H1 (cell line): ENCODE measurements at regions not wholly inside any gene's neighbourhood (a gene's known extent, or its start where the extent isn't known, plus 50 kb on each side); places are given as distances from the start of the nearest gene placed in this dataset.

Experiments
- CTCF ChIA-PET: fragments of 300-600 bp; sonication (Branson Sonifier 250); formaldehyde crosslinking; loops from one replicate; lab custom pipeline; 2021; ENCODE audit not compliant: partially characterized antibody; lab: Charles Lee
- POLR2A ChIA-PET: fragments of 300-600 bp; sonication (Branson Sonifier 250); formaldehyde crosslinking; loops from one replicate; lab custom pipeline; 2021; ENCODE audit warnings: inconsistent platforms; ENCODE audit not compliant: partially characterized antibody; lab: Charles Lee
- DNase-seq, 2 experiments: peaks; one replicate each; pipeline versions ENCODE4 v3.0.0 to v3.0.0-alpha.2; 2010 to 2022; ENCODE audit warnings: low spot score in 2 of 2, low read depth in 1 of 2, mixed read lengths in 1 of 2
- FAIRE-seq: peaks from 2 replicates; lab custom pipeline; 2011; peaks lifted over from hg19 to GRCh38; lab: Jason Lieb, UNC
- H2AFZ ChIP-seq: 2 replicates; pipeline ENCODE4 v1.8.1; 2012; ENCODE audit warnings: low read length, inconsistent platforms
- H2AK5ac ChIP-seq: 2 replicates; pipeline ENCODE4 v1.6.1; 2013; ENCODE audit warnings: low read depth, low read length
- H2BK120ac ChIP-seq: replicated peaks from 2 replicates; pipeline ENCODE3; 2013; ENCODE audit warnings: low read depth, low read length, inconsistent platforms
- H2BK12ac ChIP-seq: 2 replicates; pipeline ENCODE4 v1.6.1; 2013; ENCODE audit warnings: low read depth, low read length
- H2BK15ac ChIP-seq: 2 replicates; pipeline ENCODE4 v1.6.1; 2013; ENCODE audit warnings: low read length
- H2BK20ac ChIP-seq: 2 replicates; pipeline ENCODE4 v1.6.1; 2013; ENCODE audit warnings: low read length
- H2BK5ac ChIP-seq: 2 replicates; pipeline ENCODE4 v1.6.1; 2013; ENCODE audit warnings: low read depth, low read length
- H3K14ac ChIP-seq: 2 replicates; pipeline ENCODE4 v1.6.1; 2013; ENCODE audit warnings: inconsistent platforms; ENCODE audit not compliant: insufficient read length
- H3K18ac ChIP-seq: 2 replicates; pipeline ENCODE4 v1.6.1; 2013; ENCODE audit warnings: low read length; ENCODE audit errors: extremely low read depth
- H3K23ac ChIP-seq: 2 replicates; pipeline ENCODE4 v1.6.1; 2013; ENCODE audit warnings: inconsistent platforms; ENCODE audit not compliant: insufficient read length
- H3K23me2 ChIP-seq: 2 replicates; pipeline ENCODE4 v1.6.1; 2013; ENCODE audit warnings: low read depth, low read length
- H3K27ac ChIP-seq: 2 replicates; pipeline ENCODE4 v1.6.1; 2011; ENCODE audit warnings: low read depth, low read length, inconsistent platforms
- H3K27me3 ChIP-seq, 4 experiments: replicated peaks in 1 of 4; 1 replicate in 1 of 4; 2 replicates in 3 of 4; pipeline versions ENCODE4 v1.6.1 to v1.8.1; 2011 to 2013; ENCODE audit warnings: low read length in 3 of 4, mild to moderate bottlenecking in 3 of 4, inconsistent platforms in 2 of 4, mixed read lengths in 2 of 4, moderate library complexity in 1 of 4; ENCODE audit not compliant: control insufficient read depth in 3 of 4, insufficient read depth in 3 of 4; ENCODE audit errors: extremely low read depth in 1 of 4
- H3K36me3 ChIP-seq, 4 experiments: 2 replicates each; pipeline versions ENCODE4 v1.6.1 to v1.8.1; 2011 to 2013; ENCODE audit warnings: mild to moderate bottlenecking in 4 of 4, low read length in 3 of 4, moderate library complexity in 2 of 4, control low read depth in 1 of 4, inconsistent platforms in 1 of 4; ENCODE audit not compliant: insufficient read depth in 4 of 4, control insufficient read depth in 2 of 4
- H3K4ac ChIP-seq: replicated peaks from 2 replicates; pipeline ENCODE3; 2013; ENCODE audit warnings: low read length, low read depth, mixed read lengths, inconsistent platforms; ENCODE audit not compliant: insufficient read length
- H3K4me1 ChIP-seq, 4 experiments: replicated peaks in 1 of 4; 1 replicate in 1 of 4; 2 replicates in 3 of 4; pipeline versions ENCODE4 v1.6.1 to v1.8.1; 2011 to 2013; ENCODE audit warnings: low read length in 3 of 4, inconsistent platforms in 2 of 4, mixed read lengths in 1 of 4; ENCODE audit not compliant: insufficient read depth in 4 of 4, control insufficient read depth in 3 of 4
- H3K4me2 ChIP-seq, 2 experiments: 2 replicates each; pipeline versions ENCODE4 v1.6.1 to v1.8.1; 2011 to 2013; ENCODE audit warnings: low read depth in 2 of 2, low read length in 2 of 2, control low read depth in 1 of 2, inconsistent platforms in 1 of 2, mild to moderate bottlenecking in 1 of 2; ENCODE audit not compliant: insufficient read depth in 1 of 2
- H3K4me3 ChIP-seq, 4 experiments: fragments of 200-600, 300-600 bp in 1 of 4; sonication (generic), shearing (Covaris generic), sonication (Bioruptor Twin) in 1 of 4; 2 replicates each; pipeline versions ENCODE4 v1.5.1 to v1.8.1; 2011 to 2016; ENCODE audit warnings: low read length in 4 of 4, low read depth in 3 of 4, control low read depth in 2 of 4, inconsistent platforms in 2 of 4, mild to moderate bottlenecking in 2 of 4, mixed read lengths in 1 of 4, moderate library complexity in 1 of 4; ENCODE audit not compliant: insufficient read depth in 2 of 4; ENCODE audit errors: extremely low read depth in 1 of 4
- H3K56ac ChIP-seq: replicated peaks from 2 replicates; pipeline ENCODE3; 2013; ENCODE audit warnings: low read depth, mild to moderate bottlenecking, mixed read lengths, low read length, inconsistent platforms; ENCODE audit not compliant: insufficient read length
- H3K79me1 ChIP-seq: 2 replicates; pipeline ENCODE4 v1.6.1; 2013; ENCODE audit warnings: low read depth, low read length, control low read depth
- H3K79me2 ChIP-seq, 2 experiments: 2 replicates each; pipeline versions ENCODE4 v1.6.1 to v1.8.1; 2012 to 2013; ENCODE audit warnings: low read length in 2 of 2, mild to moderate bottlenecking in 2 of 2, inconsistent platforms in 1 of 2; ENCODE audit not compliant: insufficient read depth in 2 of 2, control insufficient read depth in 1 of 2
- H3K9ac ChIP-seq, 4 experiments: replicated peaks in 1 of 4; 1 replicate in 1 of 4; 2 replicates in 3 of 4; pipeline versions ENCODE4 v1.6.1 to v1.8.1; 2011 to 2013; ENCODE audit warnings: low read depth in 3 of 4, low read length in 3 of 4, control low read depth in 2 of 4, mild to moderate bottlenecking in 2 of 4, moderate library complexity in 2 of 4, inconsistent platforms in 1 of 4; ENCODE audit errors: extremely low read depth in 1 of 4
- H3K9me3 ChIP-seq, 2 experiments: 2 replicates each; pipeline versions ENCODE4 v1.6.1 to v1.8.1; 2012 to 2013; ENCODE audit warnings: mild to moderate bottlenecking in 2 of 2, moderate library complexity in 2 of 2, control low read depth in 1 of 2, inconsistent platforms in 1 of 2, low read depth in 1 of 2, low read length in 1 of 2, mixed read lengths in 1 of 2; ENCODE audit not compliant: insufficient read depth in 2 of 2
- H4K20me1 ChIP-seq, 2 experiments: replicated peaks in 1 of 2; 2 replicates each; pipeline versions ENCODE3 to v1.8.1; 2011 to 2013; ENCODE audit warnings: inconsistent platforms in 2 of 2, low read length in 2 of 2, mild to moderate bottlenecking in 1 of 2; ENCODE audit not compliant: insufficient read depth in 2 of 2, control insufficient read depth in 1 of 2
- H4K5ac ChIP-seq: 2 replicates; pipeline ENCODE4 v1.6.1; 2013; ENCODE audit warnings: low read length, low read depth, mixed read lengths, inconsistent platforms; ENCODE audit not compliant: insufficient read length
- H4K8ac ChIP-seq: 2 replicates; pipeline ENCODE4 v1.8.0; 2013; ENCODE audit warnings: mild to moderate bottlenecking, moderate library complexity, low read length, inconsistent platforms; ENCODE audit not compliant: insufficient read depth; ENCODE audit errors: extremely low read depth
- H4K91ac ChIP-seq: replicated peaks from 2 replicates; pipeline ENCODE3; 2013; ENCODE audit warnings: low read length, mixed read lengths, inconsistent platforms; ENCODE audit not compliant: insufficient read length
- CHD7 ChIP-seq: fragments of 300-600 bp; sonication (generic); IDR thresholded peaks from 2 replicates; pipeline ENCODE4 v1.7.1; 2012; ENCODE audit warnings: low read length, moderate library complexity, mild to moderate bottlenecking, inconsistent platforms; ENCODE audit not compliant: insufficient replicate concordance
- WGBS, 2 experiments: shearing (Covaris generic) in 1 of 2; methylation state at CpG; one replicate each; pipeline versions ENCODE4 v1.1.6 to v1.1.7; 2013 to 2015; ENCODE audit warnings: low lambda C conversion rate in 2 of 2, mixed read lengths in 2 of 2, inconsistent platforms in 1 of 2, low coverage in 1 of 2, missing lambda C conversion rate in 1 of 2; ENCODE audit not compliant: insufficient replicate concordance in 2 of 2, insufficient coverage in 1 of 2, insufficient read length in 1 of 2; ENCODE audit errors: extremely low coverage in 1 of 2, missing lambda C conversion rate in 1 of 2; 5-methylcytosine and 5-hydroxymethylcytosine counted together

GRCh38 chr11:106386519-106386918, 309.1 kb downstream of the AASDHPPT start:
- Histone ChIP-seq H3K4ac (no peak overlapping the region), H3K79me1 (no peaks in the 10 kb centered on the region), H2BK20ac (no peak overlapping the region), H4K91ac (no peak overlapping the region), H2AFZ (no peak overlapping the region), H3K79me2 (no peaks in the 10 kb centered on the region), H3K18ac (no peak overlapping the region), H3K27ac (no peak overlapping the region), H3K23ac (no peak overlapping the region), H2BK5ac (no peak overlapping the region), H3K4me3 (no peak overlapping the region), H3K23me2 (no peaks in the 10 kb centered on the region), H4K20me1 (no peaks in the 10 kb centered on the region), H2AK5ac (no peak overlapping the region), H3K56ac (no peak overlapping the region), H3K36me3 (no peaks in the 10 kb centered on the region), H3K4me1 (peaks cover 0 to 3% (median 0%) of the 10 kb centered on the region in 4 experiments; a peak in 2 of 7 replicates), H3K4me2 (no peak overlapping the region), H3K9me3 (0 out of 4 replicates have a peak, but pooled peaks cover 0 to 4% of the 10 kb centered on the region in 2 experiments), H4K5ac (no peak overlapping the region), H3K14ac (no peak overlapping the region), H3K9ac (no peak overlapping the region), H3K27me3 (no peaks in the 10 kb centered on the region), H2BK12ac (no peak overlapping the region), H4K8ac (no peak overlapping the region), H2BK120ac (no peak overlapping the region), H2BK15ac (no peak overlapping the region)
- WGBS, 2 experiments, result 90% methylated on average over 2 of the region's 2 CpGs; no CpG with 5 or more reads in 1 of the 2 experiments
- ChIA-PET CTCF (no interaction called here), POLR2A (no interaction called here)
- DNase-seq, result no peak
- FAIRE-seq, result no peak
- no peak for TF ChIP-seq CHD7
